GM06990 (cell line): ENCODE measurements at regions not wholly inside any gene's neighbourhood (a gene's known extent, or its start where the extent isn't known, plus 50 kb on each side); places are given as distances from the start of the nearest gene placed in this dataset.

Source experiments
- DNase-seq: peaks from one replicate; pipeline ENCODE4 v3.0.0-alpha.2; 2011; ENCODE audit not compliant: insufficient read length; ENCODE audit errors: extremely low read depth
- H3K27me3 ChIP-seq: replicated peaks from 2 replicates; pipeline ENCODE4 v1.6.0; 2011; ENCODE audit warnings: low read length; ENCODE audit not compliant: control insufficient read depth, insufficient read depth
- H3K36me3 ChIP-seq: 2 replicates; pipeline ENCODE4 v1.5.1; 2011; ENCODE audit warnings: low read length; ENCODE audit not compliant: control insufficient read depth, insufficient read depth
- H3K4me3 ChIP-seq: replicated peaks from 2 replicates; pipeline ENCODE4 v1.5.1; 2011; ENCODE audit warnings: low read depth, mild to moderate bottlenecking, control low read depth, low read length
- CTCF ChIP-seq: IDR thresholded peaks from 2 replicates; pipeline ENCODE4 v1.5.1; 2011; ENCODE audit warnings: low read length, control low read depth, mild to moderate bottlenecking, inconsistent platforms; ENCODE audit not compliant: insufficient read depth, poor library complexity, severe bottlenecking

GRCh38 chr19:30293051-30293785, 79.0 kb upstream of the ZNF536 start:
- no peak overlapping the region for H3K4me3 ChIP-seq
- no peaks in the 10 kb centered on the region for H3K36me3 ChIP-seq
- DNase-seq, result no peak
- TF ChIP-seq CTCF, result no peak
- H3K27me3 ChIP-seq, result no peaks in the 10 kb centered on the region

- H3K36me3 ChIP-seq, result no peaks in the 10 kb centered on the region
- H3K27me3 ChIP-seq, result no peaks in the 10 kb centered on the region
- H3K4me3 ChIP-seq, result no peak overlapping the region
- no peak for DNase-seq
- TF ChIP-seq CTCF, result no peak
Measured at GRCh38 chr19:30297969-30298368, 74.2 kb upstream of the ZNF536 start.

DNA sequence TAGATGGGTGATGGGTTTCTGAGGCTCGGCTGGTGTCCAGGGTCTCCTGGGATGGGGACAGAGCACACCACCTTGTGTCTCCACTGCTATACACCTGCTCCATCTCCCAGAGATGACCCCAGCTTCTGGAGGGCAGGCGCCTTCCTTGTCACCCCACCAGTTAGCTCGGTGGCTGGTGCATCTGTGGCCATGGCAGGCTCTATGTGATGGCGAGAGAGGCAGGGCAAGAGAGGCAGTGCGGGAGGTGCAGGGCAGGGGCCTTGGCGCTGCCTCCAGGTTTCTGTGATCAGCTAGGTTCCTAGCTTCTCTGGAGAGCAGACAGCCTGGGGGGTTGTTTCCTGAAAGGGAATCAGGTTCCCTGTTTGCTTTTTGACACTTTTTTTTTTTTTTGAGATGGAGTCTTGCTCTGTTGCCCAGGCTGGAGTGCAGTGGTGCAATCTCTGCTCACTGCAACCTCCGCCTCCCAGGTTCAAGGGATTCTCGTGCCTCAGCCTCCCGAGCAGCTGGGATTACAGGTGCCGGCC, 69.0 kb upstream of the ZNF536 start:
- no peak for TF ChIP-seq CTCF
- DNase-seq, result no peak
- Histone ChIP-seq H3K36me3 (no peaks in the 10 kb centered on the region), H3K27me3 (no peaks in the 10 kb centered on the region; the same call in 1 of the 2 replicates), H3K4me3 (no peak overlapping the region)

GRCh38 chr19:30304540-30304939, 67.6 kb upstream of the ZNF536 start:
- no peak for TF ChIP-seq CTCF
- Histone ChIP-seq H3K36me3 (no peaks in the 10 kb centered on the region), H3K27me3 (no peaks in the 10 kb centered on the region; the same call in 1 of the 2 replicates), H3K4me3 (no peak overlapping the region)
- no peak for DNase-seq

GRCh38 chr19:30305346-30306060, 66.7 kb upstream of the ZNF536 start:
- DNase-seq, result no peak
- no peak for TF ChIP-seq CTCF
- H3K36me3 ChIP-seq, result no peaks in the 10 kb centered on the region
- H3K27me3 ChIP-seq, result no peaks in the 10 kb centered on the region; the same call in 1 of the 2 replicates
- no peak overlapping the region for H3K4me3 ChIP-seq
